B cell (primary cell): ENCODE measurements at regions not wholly inside any gene's neighbourhood (a gene's known extent, or its start where the extent isn't known, plus 50 kb on each side); places are given as distances from the start of the nearest gene placed in this dataset.

Source experiments
- ATAC-seq: fragments of 200-7000 bp; cut with Tn5 transposase; one replicate; pipeline ENCODE4 v1.10.0; 2021; ENCODE audit warnings: low read depth, mild to moderate bottlenecking, moderate number of reproducible peaks, moderate library complexity
- CTCF ChIA-PET: fragments of 350-600 bp; sonication (Branson Sonifier 250); formaldehyde crosslinking; loops from one replicate; lab custom pipeline; 2021; ENCODE audit warnings: antibody characterized with exemption, inconsistent platforms; lab: Charles Lee
- POLR2A ChIA-PET: fragments of 350-600 bp; sonication (Branson Sonifier 250); formaldehyde crosslinking; loops from one replicate; lab custom pipeline; 2021; ENCODE audit warnings: antibody characterized with exemption; lab: Charles Lee
- DNase-seq: peaks from one replicate; pipeline ENCODE4 v3.0.0; 2013
- H2AFZ ChIP-seq: 2 replicates; pipeline ENCODE4 v1.6.1; 2012; ENCODE audit warnings: mild to moderate bottlenecking, low read depth, low read length; ENCODE audit not compliant: insufficient read depth, poor library complexity, severe bottlenecking
- H3K27ac ChIP-seq, 2 donors: 1 replicate in 1 of 2; 2 replicates in 1 of 2; pipeline ENCODE4 v1.5.1; 2012 to 2013; ENCODE audit warnings: low read length in 2 of 2, mild to moderate bottlenecking in 2 of 2, moderate library complexity in 1 of 2
- H3K27me3 ChIP-seq, 4 experiments: fragments of 200-600 bp in 1 of 4; sonication (generic) in 1 of 4; replicated peaks in 1 of 4; 1 replicate in 2 of 4; 2 replicates in 2 of 4; pipeline versions ENCODE4 v1.6.1 to v1.7.0; 2013 to 2016; ENCODE audit warnings: low read length in 3 of 4, mild to moderate bottlenecking in 2 of 4, mixed read lengths in 1 of 4, moderate library complexity in 1 of 4; ENCODE audit not compliant: insufficient read depth in 4 of 4, control insufficient read depth in 3 of 4; ENCODE audit errors: control extremely low read depth in 1 of 4
- H3K36me3 ChIP-seq, 2 experiments: replicated peaks in 1 of 2; 1 replicate in 1 of 2; 2 replicates in 1 of 2; pipeline versions ENCODE4 v1.6.1 to v1.7.1; 2013; ENCODE audit warnings: low read length in 1 of 2; ENCODE audit not compliant: insufficient read depth in 2 of 2, control insufficient read depth in 1 of 2; ENCODE audit errors: control extremely low read depth in 1 of 2, extremely low read depth in 1 of 2
- H3K4me1 ChIP-seq, 2 donors: fragments of 200-600 bp in 1 of 2; sonication (generic) in 1 of 2; 1 replicate in 1 of 2; 2 replicates in 1 of 2; pipeline versions ENCODE4 v1.5.1 to v1.6.1; 2013 to 2017; ENCODE audit warnings: low read length in 2 of 2; ENCODE audit not compliant: control insufficient read depth in 2 of 2, insufficient read depth in 2 of 2
- H3K4me2 ChIP-seq: replicated peaks from 2 replicates; pipeline ENCODE3; 2012; ENCODE audit warnings: mild to moderate bottlenecking, low read depth, low read length; ENCODE audit not compliant: poor library complexity, severe bottlenecking
- H3K4me3 ChIP-seq, 5 experiments: fragments of 200-600 bp in 1 of 5; sonication (generic) in 1 of 5; 1 replicate in 3 of 5; 2 replicates in 2 of 5; pipeline versions ENCODE4 v1.5.1 to v1.7.0; 2011 to 2016; ENCODE audit warnings: low read length in 4 of 5, mild to moderate bottlenecking in 4 of 5, low read depth in 2 of 5, control low read depth in 1 of 5, moderate library complexity in 1 of 5; ENCODE audit not compliant: insufficient read depth in 1 of 5; ENCODE audit errors: control extremely low read depth in 1 of 5, extremely low read depth in 1 of 5
- H3K79me2 ChIP-seq: fragments of 200-600 bp; sonication (generic); one replicate; pipeline ENCODE4 v1.6.0; 2016; ENCODE audit warnings: low read length; ENCODE audit not compliant: control insufficient read depth, insufficient read depth
- H3K9ac ChIP-seq: fragments of 200-600 bp; sonication (generic); 2 replicates; pipeline ENCODE4 v1.6.1; 2017; ENCODE audit warnings: mild to moderate bottlenecking, low read length, moderate library complexity
- H3K9me3 ChIP-seq, 3 donors: one replicate each; pipeline versions ENCODE4 v1.6.1 to v1.7.1; 2013; ENCODE audit warnings: low read length in 2 of 3; ENCODE audit not compliant: control insufficient read depth in 2 of 3, insufficient read depth in 1 of 3; ENCODE audit errors: control extremely low read depth in 1 of 3
- H4K20me1 ChIP-seq: 2 replicates; pipeline ENCODE4 v1.6.0; 2012; ENCODE audit warnings: mild to moderate bottlenecking, low read length; ENCODE audit not compliant: insufficient read depth, control insufficient read depth, poor library complexity, severe bottlenecking
- H3K27ac Mint-ChIP-seq: one replicate; pipeline ENCODE4 v1.8.0; 2021; ENCODE audit warnings: mixed read lengths
- H3K27me3 Mint-ChIP-seq: one replicate; pipeline ENCODE4 v1.8.0; 2021; ENCODE audit warnings: mixed read lengths
- H3K4me1 Mint-ChIP-seq: one replicate; pipeline ENCODE4 v1.8.0; 2021; ENCODE audit warnings: mixed read lengths
- H3K4me3 Mint-ChIP-seq: one replicate; pipeline ENCODE4 v1.8.0; 2021; ENCODE audit warnings: mixed read lengths
- H3K9me3 Mint-ChIP-seq: one replicate; pipeline ENCODE4 v1.8.0; 2022; ENCODE audit warnings: mixed read lengths; ENCODE audit not compliant: insufficient read depth
- CTCF ChIP-seq: fragments of 200-600 bp; IDR thresholded peaks from one replicate; pipeline ENCODE4 v1.8.0; 2022; ENCODE audit warnings: antibody characterized with exemption, mild to moderate bottlenecking
- EZH2 ChIP-seq: IDR thresholded peaks from 2 replicates; pipeline ENCODE4 v1.6.1; 2012; ENCODE audit warnings: borderline replicate concordance, low read depth, mild to moderate bottlenecking, moderate library complexity, low read length; ENCODE audit not compliant: insufficient read depth, poor library complexity, severe bottlenecking
- WGBS: methylation state at CpG from one replicate; pipeline ENCODE4 v1.1.5; 2013; ENCODE audit warnings: missing lambda C conversion rate; ENCODE audit not compliant: insufficient coverage; 5-methylcytosine and 5-hydroxymethylcytosine counted together
- intact Hi-C: fragments of 100-400 bp; cut with micrococcal nuclease; formaldehyde crosslinking; loops from one replicate; pipeline ENCODE4 v1.10.0; 2022

- Histone ChIP-seq H3K36me3 (no peaks in the 10 kb centered on the region), H3K4me1 (no peaks in the 10 kb centered on the region), H3K4me3 (no peak overlapping the region), H3K79me2 (no peaks in the 10 kb centered on the region), H3K9me3 (peaks cover 0 to 17% (median 7%) of the 10 kb centered on the region in 3 donors), H3K4me2 (no peak overlapping the region), H3K9ac (no peak overlapping the region), H4K20me1 (no peaks in the 10 kb centered on the region), H3K27ac (no peak overlapping the region), H2AFZ (no peak overlapping the region), H3K27me3 (peaks cover 0 to 2% (median 0%) of the 10 kb centered on the region in 4 experiments)
- POLR2A ChIA-PET, result no interaction called here
- H3K27me3 Mint-ChIP-seq, result peaks cover 4% of the 10 kb centered on the region
- WGBS, result 60% methylated on average over 1 of the region's 2 CpGs
- intact Hi-C loops, result no loop called here
- CTCF ChIA-PET, result no interaction called here
- peaks cover 11% of the 10 kb centered on the region for H3K9me3 Mint-ChIP-seq
- no peak for ATAC-seq
- no peak overlapping the region for H3K4me3 Mint-ChIP-seq
- DNase-seq, result no peak
- TF ChIP-seq CTCF (no peak), EZH2 (no peak)
- no peak overlapping the region for H3K27ac Mint-ChIP-seq
- no peaks in the 10 kb centered on the region for H3K4me1 Mint-ChIP-seq
Observed at GRCh38 chr9:1140057-1140456, 89.9 kb downstream of the DMRT2 start.

DNA sequence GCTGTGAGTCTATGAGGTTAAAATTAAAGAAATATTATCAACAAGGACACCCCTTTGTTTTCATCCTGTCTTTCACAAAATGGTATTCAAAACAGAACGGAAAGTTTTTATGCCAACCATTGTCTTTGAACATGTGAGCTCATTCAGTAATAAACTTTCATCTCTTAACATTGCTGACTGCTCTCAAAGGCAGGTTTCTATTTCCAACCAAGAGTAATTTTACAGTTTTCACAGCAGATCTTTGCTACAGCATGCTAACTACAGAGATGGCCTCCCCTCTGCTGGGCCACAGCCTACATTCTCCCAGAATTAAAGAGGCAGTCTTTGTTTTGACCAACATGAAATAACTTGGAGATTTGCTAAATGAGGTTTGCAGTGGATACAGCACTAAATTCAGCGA lies 101.5 kb downstream of the DMRT2 start:
- 89% methylated on average over 1 of the region's 2 CpGs for WGBS
- H3K4me1 ChIP-seq, result no peaks in the 10 kb centered on the region
- H3K36me3 ChIP-seq, result no peaks in the 10 kb centered on the region
- H3K27me3 ChIP-seq, result no peaks in the 10 kb centered on the region
- H3K9ac ChIP-seq, result no peak overlapping the region
- H3K4me3 ChIP-seq, result no peak overlapping the region
- ChIA-PET CTCF (no interaction called here), POLR2A (no interaction called here)
- DNase-seq (no peak), ATAC-seq (no peak)
- Mint-ChIP-seq H3K4me1 (no peaks in the 10 kb centered on the region), H3K27ac (no peak overlapping the region), H3K27me3 (no peaks in the 10 kb centered on the region), H3K4me3 (no peak overlapping the region), H3K9me3 (no peaks in the 10 kb centered on the region)
- intact Hi-C loops, result no loop called here
- H3K27ac ChIP-seq, result no peak overlapping the region
- TF ChIP-seq EZH2 (no peak), CTCF (no peak)
- no peaks in the 10 kb centered on the region for H3K79me2 ChIP-seq
- no peak overlapping the region for H2AFZ ChIP-seq
- H3K4me2 ChIP-seq, result no peak overlapping the region
- H4K20me1 ChIP-seq, result no peaks in the 10 kb centered on the region
- H3K9me3 ChIP-seq, result no peaks in the 10 kb centered on the region
